ENCODE measurements at regions not wholly inside any gene's neighbourhood (a gene's known extent, or its start where the extent isn't known, plus 50 kb on each side); places are given as distances from the start of the nearest gene placed in this dataset.

DNA sequence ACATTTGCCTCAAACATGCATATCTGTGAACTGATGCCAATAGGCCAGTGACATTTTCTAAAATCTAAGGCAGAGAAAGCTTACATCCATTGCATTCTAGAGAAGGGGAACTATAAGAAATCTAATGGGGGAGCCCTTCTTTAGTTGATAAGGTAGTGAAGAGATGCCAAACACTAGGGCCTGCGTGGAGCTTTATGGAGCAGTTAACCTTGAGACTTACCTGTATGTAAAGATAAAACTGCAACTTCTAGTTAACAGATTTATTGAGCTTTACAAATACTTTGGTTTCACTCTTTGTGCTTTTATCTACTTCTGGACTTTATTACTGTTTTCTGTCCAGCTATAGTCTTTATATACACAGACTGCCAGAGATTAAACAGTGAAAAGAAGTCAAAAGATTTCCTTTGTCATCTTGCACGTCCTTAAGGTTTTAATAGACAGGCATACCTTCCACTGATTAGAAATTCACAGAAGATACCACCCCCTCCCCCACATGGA, 457.6 kb downstream of the KLF12 start:
- H3K4me3 Mint-ChIP-seq (ENCODE audit: unreplicated experiment) = no peak overlapping the region
- peaks cover 3% of the 10 kb centered on the region for H3K36me3 Mint-ChIP-seq (ENCODE audit: low read depth)
- no peaks in the 10 kb centered on the region for H3K27me3 Mint-ChIP-seq (ENCODE audit: low read depth)
- DNase-seq (ENCODE audit: low spot score) = no peak
- TF ChIP-seq, protein P1, sequence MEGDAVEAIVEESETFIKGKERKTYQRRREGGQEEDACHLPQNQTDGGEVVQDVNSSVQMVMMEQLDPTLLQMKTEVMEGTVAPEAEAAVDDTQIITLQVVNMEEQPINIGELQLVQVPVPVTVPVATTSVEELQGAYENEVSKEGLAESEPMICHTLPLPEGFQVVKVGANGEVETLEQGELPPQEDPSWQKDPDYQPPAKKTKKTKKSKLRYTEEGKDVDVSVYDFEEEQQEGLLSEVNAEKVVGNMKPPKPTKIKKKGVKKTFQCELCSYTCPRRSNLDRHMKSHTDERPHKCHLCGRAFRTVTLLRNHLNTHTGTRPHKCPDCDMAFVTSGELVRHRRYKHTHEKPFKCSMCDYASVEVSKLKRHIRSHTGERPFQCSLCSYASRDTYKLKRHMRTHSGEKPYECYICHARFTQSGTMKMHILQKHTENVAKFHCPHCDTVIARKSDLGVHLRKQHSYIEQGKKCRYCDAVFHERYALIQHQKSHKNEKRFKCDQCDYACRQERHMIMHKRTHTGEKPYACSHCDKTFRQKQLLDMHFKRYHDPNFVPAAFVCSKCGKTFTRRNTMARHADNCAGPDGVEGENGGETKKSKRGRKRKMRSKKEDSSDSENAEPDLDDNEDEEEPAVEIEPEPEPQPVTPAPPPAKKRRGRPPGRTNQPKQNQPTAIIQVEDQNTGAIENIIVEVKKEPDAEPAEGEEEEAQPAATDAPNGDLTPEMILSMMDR (IDR thresholded peaks at IDR 0.05) = no peak
- peaks cover 12% of the 10 kb centered on the region for H3K4me1 Mint-ChIP-seq (ENCODE audit: low read depth)
- no peaks in the 10 kb centered on the region for H3K9me3 Mint-ChIP-seq (ENCODE audit: low read depth)
- no peak overlapping the region for H3K27ac Mint-ChIP-seq (ENCODE audit: unreplicated experiment)

DNA sequence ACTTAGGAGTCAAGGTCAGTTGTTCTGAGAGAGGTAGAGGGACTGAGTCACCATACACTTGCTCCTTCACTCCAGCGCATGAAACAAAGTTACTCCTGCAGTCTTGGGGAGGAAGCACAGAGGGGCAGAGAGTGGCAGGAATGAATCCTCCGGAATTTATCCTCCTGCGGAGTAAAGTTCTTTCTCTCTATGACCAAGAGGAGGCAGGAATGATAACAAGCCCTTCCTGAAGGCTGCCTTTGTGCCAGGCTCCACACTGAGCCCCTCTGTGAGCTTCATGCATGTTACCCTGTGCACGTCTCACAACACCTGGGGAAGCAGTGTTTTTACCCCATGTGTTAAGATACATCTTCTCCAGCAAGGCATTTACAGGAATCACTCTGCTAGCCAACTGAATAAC, 458.4 kb downstream of the KLF12 start:
- Mint-ChIP-seq H3K4me3 (ENCODE audit: unreplicated experiment) (no peak overlapping the region), H3K4me1 (ENCODE audit: low read depth) (peaks cover 12% of the 10 kb centered on the region), H3K9me3 (ENCODE audit: low read depth) (no peaks in the 10 kb centered on the region), H3K36me3 (ENCODE audit: low read depth) (peaks cover 3% of the 10 kb centered on the region), H3K27me3 (ENCODE audit: low read depth) (no peaks in the 10 kb centered on the region), H3K27ac (ENCODE audit: unreplicated experiment) (no peak overlapping the region)
- TF ChIP-seq, protein P1 (IDR thresholded peaks at IDR 0.05) = no peak
- DNase-seq (ENCODE audit: low spot score) = no peak

DNA sequence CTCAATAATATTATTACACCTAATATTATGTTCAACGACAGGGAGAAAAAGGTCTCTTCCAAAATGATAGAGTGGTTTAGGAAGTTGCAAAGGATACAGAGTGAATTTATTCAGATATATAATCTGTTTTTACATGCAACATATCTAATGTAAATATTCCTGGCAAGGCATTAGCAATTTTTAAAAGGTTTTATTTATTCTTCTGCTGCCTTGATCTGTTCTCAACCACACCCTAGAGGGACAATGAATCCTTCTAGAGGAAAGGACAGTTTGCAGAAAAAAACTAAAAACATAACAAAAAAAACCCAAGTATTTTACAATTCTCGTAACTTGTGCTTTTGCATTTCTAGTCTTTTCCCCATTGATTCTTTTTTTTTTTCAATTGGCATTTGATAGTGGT, 459.6 kb downstream of the KLF12 start:
- Mint-ChIP-seq H3K27ac (ENCODE audit: unreplicated experiment) (no peak overlapping the region), H3K36me3 (ENCODE audit: low read depth) (no peaks in the 10 kb centered on the region), H3K4me1 (ENCODE audit: low read depth) (peaks cover 12% of the 10 kb centered on the region), H3K27me3 (ENCODE audit: low read depth) (no peaks in the 10 kb centered on the region), H3K9me3 (ENCODE audit: low read depth) (no peaks in the 10 kb centered on the region), H3K4me3 (ENCODE audit: unreplicated experiment) (no peak overlapping the region)
- TF ChIP-seq, protein P1 (IDR thresholded peaks at IDR 0.05) = no peak
- DNase-seq (ENCODE audit: low spot score) = no peak

DNA sequence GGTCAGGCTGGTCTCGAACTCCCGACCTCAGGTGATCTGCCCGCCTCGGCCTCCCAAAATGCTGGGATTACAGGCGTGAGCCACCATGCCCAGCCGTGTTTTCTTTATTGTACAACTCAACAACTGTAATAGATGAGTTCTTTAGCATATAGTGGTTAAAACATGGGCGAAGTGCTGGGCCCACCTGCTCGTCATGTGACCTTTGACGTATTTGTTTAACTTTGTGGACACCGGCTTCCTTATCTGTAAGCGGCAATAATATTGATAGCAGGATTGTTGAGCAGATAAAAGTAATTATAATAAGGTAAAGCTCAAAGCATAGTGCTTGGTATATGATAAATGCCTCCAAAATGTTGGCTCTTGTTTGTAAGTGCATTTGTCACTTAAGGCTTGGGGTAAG, 460.3 kb downstream of the KLF12 start:
- no peaks in the 10 kb centered on the region for H3K36me3 Mint-ChIP-seq (ENCODE audit: low read depth)
- H3K4me3 Mint-ChIP-seq (ENCODE audit: unreplicated experiment) = no peak overlapping the region
- H3K27me3 Mint-ChIP-seq (ENCODE audit: low read depth) = no peaks in the 10 kb centered on the region
- TF ChIP-seq, protein P1 (IDR thresholded peaks at IDR 0.05) = no peak
- no peak for DNase-seq (ENCODE audit: low spot score)
- H3K27ac Mint-ChIP-seq (ENCODE audit: unreplicated experiment) = no peak overlapping the region
- H3K4me1 Mint-ChIP-seq (ENCODE audit: low read depth) = peaks cover 12% of the 10 kb centered on the region
- H3K9me3 Mint-ChIP-seq (ENCODE audit: low read depth) = no peaks in the 10 kb centered on the region

DNA sequence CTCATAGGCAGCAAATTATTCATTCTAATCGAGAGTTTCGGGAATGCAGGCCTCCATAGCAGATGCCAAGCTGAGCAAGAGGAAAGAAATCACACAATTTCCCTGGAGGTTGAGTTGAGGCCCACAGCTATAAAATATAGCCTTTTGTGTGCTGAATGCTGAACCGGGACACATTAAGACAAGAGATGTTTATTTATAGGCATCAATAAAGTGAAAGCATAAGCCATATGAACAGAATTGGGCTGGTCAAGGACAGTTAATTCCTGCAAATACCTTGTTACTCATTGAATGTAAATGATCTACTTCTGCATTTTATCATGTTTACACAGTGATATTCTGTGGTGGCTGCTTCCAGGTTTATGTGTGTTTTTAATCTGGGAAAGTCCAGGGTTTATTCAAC, 461.7 kb downstream of the KLF12 start:
- no peak overlapping the region for H3K27ac Mint-ChIP-seq (ENCODE audit: unreplicated experiment)
- no peak overlapping the region for H3K4me3 Mint-ChIP-seq (ENCODE audit: unreplicated experiment)
- H3K27me3 Mint-ChIP-seq (ENCODE audit: low read depth) = no peaks in the 10 kb centered on the region
- TF ChIP-seq, protein P1 (IDR thresholded peaks at IDR 0.05) = no peak
- H3K36me3 Mint-ChIP-seq (ENCODE audit: low read depth) = no peaks in the 10 kb centered on the region
- DNase-seq (ENCODE audit: low spot score) = no peak
- H3K4me1 Mint-ChIP-seq (ENCODE audit: low read depth) = peaks cover 8% of the 10 kb centered on the region
- H3K9me3 Mint-ChIP-seq (ENCODE audit: low read depth) = no peaks in the 10 kb centered on the region

Measured in chondrocyte (in vitro differentiated cells).